Glutamatergic neuron (in vitro differentiated cells): ENCODE measurements at regions not wholly inside any gene's neighbourhood (a gene's known extent, or its start where the extent isn't known, plus 50 kb on each side); places are given as distances from the start of the nearest gene placed in this dataset.

Experiments
- DNase-seq: peaks from one replicate; pipeline ENCODE4 v3.0.0; 2022
- H3K27ac Mint-ChIP-seq: one replicate; pipeline ENCODE4 v1.8.0; 2020; ENCODE audit warnings: mild to moderate bottlenecking, mixed read lengths, inconsistent platforms; ENCODE audit not compliant: unreplicated experiment
- H3K27me3 Mint-ChIP-seq: one replicate; pipeline ENCODE4 v1.8.0; 2020; ENCODE audit warnings: mild to moderate bottlenecking, moderate library complexity, mixed read lengths, inconsistent platforms; ENCODE audit not compliant: unreplicated experiment
- H3K36me3 Mint-ChIP-seq: one replicate; pipeline ENCODE4 v1.8.0; 2020; ENCODE audit warnings: mild to moderate bottlenecking, mixed read lengths, inconsistent platforms; ENCODE audit not compliant: unreplicated experiment
- H3K4me1 Mint-ChIP-seq: one replicate; pipeline ENCODE4 v1.8.0; 2020; ENCODE audit warnings: mild to moderate bottlenecking, low read depth, mixed read lengths, inconsistent platforms; ENCODE audit not compliant: unreplicated experiment
- H3K4me3 Mint-ChIP-seq: one replicate; pipeline ENCODE4 v1.8.0; 2020; ENCODE audit warnings: mild to moderate bottlenecking, mixed read lengths, inconsistent platforms; ENCODE audit not compliant: unreplicated experiment
- H3K9me3 Mint-ChIP-seq: one replicate; pipeline ENCODE4 v1.8.0; 2020; ENCODE audit warnings: mild to moderate bottlenecking, moderate library complexity, mixed read lengths, inconsistent platforms; ENCODE audit not compliant: unreplicated experiment
- CTCF ChIP-seq: fragments of 200-600 bp; sonication (generic); IDR thresholded peaks from one replicate; pipeline ENCODE4 v1.5.0; 2021; ENCODE audit not compliant: partially characterized antibody, unreplicated experiment

GRCh38 chr13:73240193-73240592, 181.4 kb downstream of the KLF5 start:
- Mint-ChIP-seq H3K27me3 (no peaks in the 10 kb centered on the region), H3K27ac (no peak overlapping the region), H3K4me3 (no peak overlapping the region), H3K4me1 (no peaks in the 10 kb centered on the region), H3K9me3 (no peaks in the 10 kb centered on the region), H3K36me3 (no peaks in the 10 kb centered on the region)
- TF ChIP-seq CTCF, result no peak
- no peak for DNase-seq

- no peak for DNase-seq
- no peaks in the 10 kb centered on the region for H3K4me1 Mint-ChIP-seq
- no peaks in the 10 kb centered on the region for H3K9me3 Mint-ChIP-seq
- H3K4me3 Mint-ChIP-seq, result no peak overlapping the region
- H3K27me3 Mint-ChIP-seq, result no peaks in the 10 kb centered on the region
- no peak overlapping the region for H3K27ac Mint-ChIP-seq
- TF ChIP-seq CTCF, result no peak
- H3K36me3 Mint-ChIP-seq, result no peaks in the 10 kb centered on the region
Measured at GRCh38 chr13:73235385-73235784, 176.6 kb downstream of the KLF5 start.

GRCh38 chr13:73231471-73231870, 172.7 kb downstream of the KLF5 start:
- Mint-ChIP-seq H3K27ac (no peak overlapping the region), H3K4me1 (no peaks in the 10 kb centered on the region), H3K4me3 (no peak overlapping the region), H3K36me3 (no peaks in the 10 kb centered on the region), H3K27me3 (no peaks in the 10 kb centered on the region), H3K9me3 (no peaks in the 10 kb centered on the region)
- DNase-seq, result no peak
- no peak for TF ChIP-seq CTCF

GRCh38 chr13:73230716-73231115, 171.9 kb downstream of the KLF5 start:
- Mint-ChIP-seq H3K9me3 (no peaks in the 10 kb centered on the region), H3K27ac (no peak overlapping the region), H3K4me1 (no peaks in the 10 kb centered on the region), H3K36me3 (no peaks in the 10 kb centered on the region), H3K27me3 (no peaks in the 10 kb centered on the region), H3K4me3 (no peak overlapping the region)
- TF ChIP-seq CTCF, result no peak
- DNase-seq, result no peak

- no peak for TF ChIP-seq CTCF
- no peaks in the 10 kb centered on the region for H3K36me3 Mint-ChIP-seq
- H3K4me3 Mint-ChIP-seq, result no peak overlapping the region
- no peak overlapping the region for H3K27ac Mint-ChIP-seq
- no peaks in the 10 kb centered on the region for H3K27me3 Mint-ChIP-seq
- DNase-seq, result no peak
- H3K4me1 Mint-ChIP-seq, result no peaks in the 10 kb centered on the region
- no peaks in the 10 kb centered on the region for H3K9me3 Mint-ChIP-seq
Measured at GRCh38 chr13:73228546-73228945, 169.7 kb downstream of the KLF5 start.
